NCI-H128 (cell line): ENCODE measurements at regions not wholly inside any gene's neighbourhood (a gene's known extent, or its start where the extent isn't known, plus 50 kb on each side); places are given as distances from the start of the nearest gene placed in this dataset.

Experiments
- DNase-seq: peaks from one replicate; lab custom pipeline; 2025; ENCODE audit not compliant: unreplicated experiment; lab: John Stamatoyannopoulos, UW

DNA sequence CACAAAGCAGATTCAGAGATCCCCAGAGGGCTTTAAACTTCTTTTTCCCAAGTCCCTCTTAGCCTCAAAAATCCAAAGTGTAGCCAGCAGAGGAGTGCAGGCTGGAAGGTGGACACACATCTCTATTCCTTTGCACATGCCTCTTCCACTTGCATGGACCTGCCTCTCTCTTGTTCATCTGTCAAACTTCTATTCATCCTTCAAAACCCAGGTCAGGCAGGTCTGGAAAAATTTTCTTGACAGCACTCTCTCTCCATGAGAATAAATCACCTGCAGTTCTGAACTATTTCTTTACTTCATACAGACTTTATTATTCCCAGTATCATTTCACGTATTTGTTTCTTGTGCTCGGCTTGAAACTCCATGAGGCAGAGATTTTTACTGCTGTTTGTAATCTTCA is 127.5 kb downstream of the SS18 start:
- no peak for DNase-seq

DNA sequence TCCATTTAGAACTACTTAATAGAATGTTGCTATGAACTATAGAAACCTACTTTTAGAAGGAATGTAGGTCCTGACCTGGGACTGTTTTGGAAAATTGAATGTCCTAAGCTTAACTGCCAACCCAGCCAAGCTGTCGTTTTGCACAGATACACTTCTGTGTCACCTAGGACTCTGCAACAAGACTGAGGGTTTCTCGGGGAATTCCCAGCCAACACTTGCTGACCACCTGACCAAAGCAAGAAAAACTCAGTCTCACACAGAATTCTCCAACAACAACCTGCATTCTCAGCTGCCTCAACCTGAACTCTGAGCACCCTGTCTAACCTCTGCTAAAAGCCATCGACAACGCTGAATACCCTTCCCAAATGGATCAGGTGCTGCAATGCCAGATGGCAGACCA is 128.2 kb downstream of the SS18 start:
- DNase-seq, result no peak

DNA sequence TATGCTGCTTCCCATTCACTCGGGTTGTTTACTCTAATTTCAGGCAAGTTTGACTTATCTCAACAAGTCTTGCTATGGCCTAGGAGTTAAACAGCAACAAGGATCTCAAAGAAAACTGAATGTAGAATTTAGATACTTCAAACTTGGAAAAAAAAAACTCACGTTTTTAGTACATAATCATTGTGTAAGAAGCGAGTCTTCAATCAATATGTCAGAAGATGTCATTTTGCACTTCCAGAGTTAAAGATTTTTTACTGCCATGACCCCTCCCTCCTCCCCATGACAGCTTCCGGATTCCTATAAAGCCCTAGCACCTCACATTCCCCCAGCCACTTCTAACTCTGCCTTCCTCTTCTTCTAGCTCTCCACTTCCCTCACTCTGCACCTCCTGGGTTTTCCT is 133.4 kb downstream of the SS18 start:
- DNase-seq, result no peak

DNA sequence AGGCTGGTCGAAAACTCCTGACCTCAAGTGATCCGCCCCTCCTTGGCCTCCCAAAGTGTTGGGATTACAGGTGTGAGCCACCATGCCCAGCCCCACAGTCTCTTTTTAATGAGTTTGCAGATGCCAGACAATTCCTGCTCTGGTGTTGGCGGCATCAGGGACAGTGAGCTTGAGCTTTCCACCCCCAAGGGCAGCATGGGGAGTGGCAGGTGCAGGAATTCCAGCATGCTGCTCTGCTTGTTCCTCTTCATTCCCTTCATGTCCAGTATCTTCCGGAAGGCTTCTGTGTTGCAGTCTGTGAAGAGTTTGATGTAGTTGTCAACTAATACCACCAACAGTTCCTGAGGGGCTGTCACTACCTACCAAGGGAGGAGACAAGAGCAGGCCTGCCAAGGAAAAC is 137.3 kb downstream of the SS18 start:
- DNase-seq, result no peak

DNA sequence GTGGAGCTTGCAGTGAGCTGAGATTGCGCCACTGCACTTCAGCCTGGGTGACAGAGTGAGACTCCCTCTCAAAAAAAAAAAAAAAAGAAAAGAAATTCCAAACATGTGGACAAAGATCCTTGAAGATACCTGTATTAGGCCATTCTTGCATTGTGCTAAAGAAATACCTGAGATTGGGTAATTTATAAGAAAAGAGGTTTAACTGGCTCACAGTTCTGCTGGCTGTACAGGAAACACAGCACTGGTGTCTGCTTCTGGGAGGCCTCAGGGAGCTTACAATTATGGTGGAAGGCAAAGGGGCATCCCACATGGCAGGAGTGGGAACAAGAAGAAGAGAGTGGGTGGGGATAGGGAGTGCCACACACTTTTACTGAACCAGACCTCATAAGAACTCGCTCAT is 140.1 kb downstream of the SS18 start:
- DNase-seq, result no peak

DNA sequence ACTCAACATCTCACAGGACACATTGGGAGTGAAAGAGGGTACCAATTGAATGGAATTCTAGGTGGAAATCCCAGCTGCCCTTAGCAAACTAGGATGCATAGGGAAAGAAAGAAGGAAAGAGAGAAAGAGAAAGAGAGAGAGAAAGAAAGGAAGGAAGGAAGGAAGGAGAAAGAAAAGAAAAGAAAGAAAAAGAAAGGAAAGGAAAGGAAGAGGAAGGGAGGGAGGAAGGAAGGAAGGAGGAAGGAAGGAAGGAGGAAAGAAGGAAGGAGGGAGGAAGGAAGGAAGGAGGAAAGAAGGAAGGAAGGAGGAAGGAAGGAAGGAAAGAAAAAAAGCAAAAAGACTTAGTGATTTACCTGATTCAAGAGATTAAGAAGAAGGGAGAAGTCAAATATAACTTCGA is 143.9 kb downstream of the SS18 start:
- no peak for DNase-seq

DNA sequence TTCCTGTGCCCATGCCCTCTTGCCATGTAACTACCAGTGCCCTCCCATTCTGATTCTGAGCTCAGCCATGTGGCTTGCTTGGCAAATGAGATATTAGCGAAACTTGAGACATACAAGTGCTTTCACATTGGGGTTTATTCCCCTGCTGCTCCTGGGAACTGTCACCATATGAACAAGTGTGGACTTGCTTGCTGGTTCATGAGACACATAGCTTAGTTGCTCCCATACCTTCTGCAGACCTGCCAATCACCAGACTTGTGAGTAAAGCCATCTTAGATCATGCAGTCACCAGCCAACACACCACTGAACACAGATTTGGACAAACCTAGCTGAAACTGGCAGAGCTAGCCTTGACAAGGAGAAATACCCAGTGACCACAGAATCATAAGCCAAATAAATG is 155.1 kb downstream of the SS18 start:
- no peak for DNase-seq

DNA sequence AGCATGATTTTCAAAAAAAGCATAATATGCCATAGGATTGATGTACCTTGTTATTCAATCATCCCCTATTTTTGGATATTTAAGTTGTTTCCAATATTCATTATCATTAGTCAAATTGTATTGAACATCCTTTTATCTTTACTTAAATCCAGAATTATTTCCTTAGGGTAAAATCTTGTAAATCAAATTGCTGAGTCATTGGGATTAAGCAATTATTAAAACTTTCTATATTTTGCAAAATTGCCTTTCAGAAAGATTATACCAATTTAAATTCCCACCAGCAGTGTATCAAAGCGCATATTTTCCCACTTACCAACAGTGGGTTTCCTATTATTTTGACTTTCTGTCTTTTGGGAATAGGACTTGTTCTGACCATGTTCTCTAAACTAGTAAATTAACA is 159.3 kb downstream of the SS18 start:
- no peak for DNase-seq

DNA sequence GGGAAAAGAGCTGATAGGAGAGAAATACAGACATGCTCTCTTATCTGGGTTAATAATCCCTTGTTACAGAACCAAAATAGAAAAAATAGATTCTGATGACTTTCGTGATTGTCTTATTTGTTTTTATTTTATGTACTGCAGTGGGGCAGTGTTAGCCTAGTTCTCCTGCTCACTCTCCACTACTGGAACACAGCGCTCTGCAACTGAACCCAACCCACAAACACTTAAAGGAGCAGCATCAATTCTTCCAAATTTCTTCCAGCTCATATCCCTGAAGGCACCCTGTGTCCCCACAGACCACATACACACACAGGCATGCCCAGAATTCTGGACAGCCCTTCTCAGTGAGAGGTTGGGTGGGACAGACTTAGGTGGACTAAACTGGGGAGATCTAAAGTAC is 160.6 kb downstream of the SS18 start:
- no peak for DNase-seq

DNA sequence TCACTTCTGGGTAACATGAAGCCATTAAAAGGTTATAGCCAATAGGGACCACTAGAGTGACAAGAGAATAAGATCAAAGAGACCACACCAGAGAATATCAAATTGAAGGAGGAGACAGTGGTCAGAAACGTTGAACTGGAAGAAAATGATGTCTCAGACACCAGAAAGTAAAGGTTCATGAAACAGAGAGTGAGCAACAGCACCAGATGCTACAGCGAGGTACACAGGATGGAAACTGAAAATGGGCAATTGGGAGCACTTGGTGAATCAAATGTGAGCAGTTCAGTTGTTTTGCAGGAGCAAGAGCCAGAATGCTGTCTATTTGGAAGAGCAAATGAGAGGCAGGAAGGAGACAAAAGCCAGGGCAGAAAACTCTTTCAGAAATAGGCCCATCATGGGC is 162.6 kb downstream of the SS18 start:
- no peak for DNase-seq

DNA sequence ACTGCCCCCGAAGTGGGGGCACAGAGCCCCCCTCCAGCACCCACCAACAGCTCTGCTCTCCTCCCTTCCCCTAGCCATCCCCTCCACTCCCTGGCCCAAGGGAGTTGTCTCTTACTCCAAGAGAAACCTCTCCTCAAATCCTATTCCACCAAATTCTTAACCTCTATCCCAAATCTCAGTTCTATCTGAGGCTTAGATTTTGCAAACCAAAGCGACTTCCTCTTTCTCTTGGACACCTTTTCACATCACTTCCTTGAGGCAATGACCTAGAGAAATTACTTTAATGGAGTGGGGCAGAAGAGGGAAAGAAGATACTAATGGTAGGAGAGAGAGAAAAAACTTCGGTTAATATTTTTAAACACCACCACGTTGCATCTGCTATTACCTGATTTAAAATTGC is 167.2 kb downstream of the SS18 start:
- no peak for DNase-seq

DNA sequence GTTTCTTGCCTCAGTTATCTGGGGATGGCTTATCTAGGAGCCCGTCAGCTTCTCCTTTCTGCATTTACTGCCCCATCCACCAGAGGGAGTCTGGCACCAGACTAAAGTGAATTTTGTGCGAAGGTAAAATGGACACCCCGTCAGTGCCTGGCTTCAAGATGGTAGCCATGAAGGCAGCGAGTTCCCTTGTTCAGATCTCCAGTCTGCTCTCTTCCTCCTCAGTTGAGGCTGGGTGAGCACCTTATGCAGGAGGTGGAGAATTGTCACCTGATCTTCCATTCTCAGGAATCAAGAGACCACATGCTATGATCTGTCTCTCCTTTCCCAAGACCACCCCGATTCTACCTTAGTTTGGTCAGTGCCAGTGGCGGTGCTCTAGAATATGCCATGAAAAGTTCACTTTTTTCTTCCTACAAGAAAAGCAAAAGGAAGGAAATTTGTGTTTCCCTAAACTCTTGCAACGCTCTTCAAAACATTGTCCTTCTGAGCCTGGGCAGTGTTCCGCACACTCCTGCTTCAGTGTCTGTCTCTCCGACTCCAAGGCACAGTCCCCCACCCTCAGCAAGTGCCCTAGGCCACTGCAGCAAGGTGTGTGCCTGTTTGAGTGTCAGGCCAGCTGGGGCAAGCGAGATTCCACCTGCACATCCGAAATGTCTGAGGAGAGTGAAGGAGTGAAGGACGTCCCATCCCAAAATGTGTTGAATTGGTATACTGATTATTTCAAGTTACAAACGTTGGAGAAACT is 168.6 kb downstream of the SS18 start:
- DNase-seq, result no peak

DNA sequence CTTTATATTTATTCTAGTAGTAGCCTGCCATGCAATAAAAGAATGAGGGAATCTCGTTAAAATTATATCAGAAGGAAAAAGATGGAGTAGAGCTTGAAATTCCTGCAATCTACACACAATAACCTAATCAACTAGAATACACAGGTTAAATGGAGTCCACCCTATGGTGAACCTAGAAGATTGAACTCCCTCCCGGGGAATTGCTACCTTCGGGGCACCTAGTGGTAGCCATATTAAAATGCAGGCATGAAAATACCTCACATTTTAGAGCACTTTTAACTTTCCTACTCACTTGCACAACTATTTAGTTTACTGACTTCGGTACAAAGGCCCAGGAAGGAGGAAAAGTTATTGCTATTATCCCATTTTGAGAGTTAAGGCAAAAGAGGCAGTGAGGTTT is 174.5 kb downstream of the SS18 start:
- DNase-seq, result no peak

DNA sequence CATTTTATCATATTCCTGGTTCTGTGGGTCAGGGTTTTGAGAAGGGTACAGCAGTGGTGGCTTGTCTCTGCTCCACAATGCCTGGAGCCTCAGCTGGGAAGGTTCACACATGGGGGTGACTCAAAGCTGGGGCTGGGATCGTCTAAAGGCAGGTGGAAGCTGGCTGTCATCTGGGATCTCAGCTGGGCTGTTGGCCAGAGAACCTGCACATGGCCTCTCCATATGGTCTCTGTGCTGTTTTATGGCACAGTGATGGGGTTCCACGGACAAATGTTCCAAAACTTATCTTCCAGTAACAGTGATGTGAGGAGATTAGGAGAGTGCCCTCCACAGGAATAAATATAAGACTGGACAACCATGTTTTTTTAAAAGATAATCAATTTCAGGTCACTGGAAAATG is 191.4 kb downstream of the SS18 start:
- DNase-seq, result no peak

DNA sequence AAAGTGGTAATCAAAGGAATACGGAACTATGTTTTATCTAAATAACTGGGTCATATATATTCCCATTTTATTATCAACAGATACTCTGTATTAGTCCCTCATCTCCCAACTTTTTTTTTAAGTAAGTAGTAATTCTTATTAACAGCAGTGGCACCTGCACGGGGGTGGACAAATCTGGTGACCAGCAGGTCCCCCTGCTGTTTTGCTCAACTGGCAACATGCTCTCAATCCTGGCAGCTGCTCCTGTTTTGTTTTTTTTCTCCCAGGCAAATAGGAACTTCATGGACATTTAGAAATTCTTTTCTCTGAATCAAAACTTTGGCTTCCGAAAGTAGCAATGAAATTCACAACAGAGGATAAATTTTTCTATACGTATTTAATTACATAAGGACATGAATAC is 193.5 kb downstream of the SS18 start:
- DNase-seq, result no peak

DNA sequence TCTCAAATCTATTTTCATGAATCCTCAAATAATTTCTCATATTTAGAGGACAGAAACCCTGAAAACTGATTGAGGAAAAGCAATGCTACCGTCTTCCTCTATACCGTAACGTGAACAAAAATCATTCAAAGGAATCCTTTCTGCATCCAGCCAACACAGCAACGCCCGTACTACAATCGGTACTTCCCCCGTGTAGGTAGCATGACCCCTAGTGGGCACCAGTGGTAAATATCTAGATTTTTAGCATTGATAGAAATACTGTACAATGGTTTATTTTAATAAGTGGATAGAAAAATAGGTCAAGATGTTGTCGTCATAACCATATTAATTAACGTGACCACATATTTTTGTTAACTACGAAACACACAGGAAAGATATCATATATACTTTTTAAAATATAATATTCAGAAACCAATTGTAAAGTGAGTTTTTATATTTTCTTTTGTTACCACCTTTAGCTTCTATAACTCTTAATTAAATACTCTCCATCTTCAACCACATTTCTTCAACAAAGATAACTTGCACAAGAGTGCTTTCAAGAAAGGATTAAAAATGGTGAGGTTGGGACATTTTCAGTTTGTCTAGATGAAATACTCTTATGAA is 194.1 kb downstream of the SS18 start:
- DNase-seq, result peak; percentile 36

DNA sequence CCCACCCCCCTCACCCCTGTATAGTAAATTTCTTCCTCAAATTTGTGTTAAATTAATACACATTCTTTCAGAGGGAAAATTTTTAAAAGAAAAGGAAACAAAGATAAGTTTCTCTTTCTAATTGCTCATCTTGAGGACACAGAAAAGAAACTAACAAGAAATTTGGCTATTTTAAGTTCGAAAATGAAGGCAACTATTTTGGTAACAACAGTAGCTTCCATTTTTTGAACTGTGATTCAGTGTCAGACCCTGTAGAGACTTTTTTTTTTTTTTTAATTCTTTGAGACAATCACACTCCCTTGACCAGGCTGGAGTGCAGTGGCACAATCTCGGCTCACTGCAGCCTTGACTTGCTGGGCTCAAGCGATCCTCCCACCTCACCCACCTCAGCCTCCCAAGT is 194.9 kb downstream of the SS18 start:
- no peak for DNase-seq

DNA sequence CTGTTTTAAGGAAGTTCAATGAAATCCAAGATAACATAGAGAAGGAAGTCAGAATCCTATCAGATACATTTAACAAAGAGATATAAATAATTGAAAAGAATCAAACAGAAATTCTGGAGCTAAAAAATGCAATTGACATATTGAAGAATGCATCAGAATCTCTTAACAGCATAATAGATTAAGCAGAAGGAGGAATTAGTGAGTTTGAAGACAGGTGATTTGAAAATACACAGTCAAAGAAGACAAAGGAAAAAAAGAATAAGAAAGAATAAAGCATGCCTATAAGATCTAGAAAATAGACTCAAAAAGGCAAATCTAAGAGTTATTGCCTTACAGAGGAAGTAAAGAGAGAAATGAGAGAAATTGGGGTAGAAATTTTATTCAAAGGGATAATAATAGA is 204.1 kb downstream of the SS18 start:
- DNase-seq, result no peak

DNA sequence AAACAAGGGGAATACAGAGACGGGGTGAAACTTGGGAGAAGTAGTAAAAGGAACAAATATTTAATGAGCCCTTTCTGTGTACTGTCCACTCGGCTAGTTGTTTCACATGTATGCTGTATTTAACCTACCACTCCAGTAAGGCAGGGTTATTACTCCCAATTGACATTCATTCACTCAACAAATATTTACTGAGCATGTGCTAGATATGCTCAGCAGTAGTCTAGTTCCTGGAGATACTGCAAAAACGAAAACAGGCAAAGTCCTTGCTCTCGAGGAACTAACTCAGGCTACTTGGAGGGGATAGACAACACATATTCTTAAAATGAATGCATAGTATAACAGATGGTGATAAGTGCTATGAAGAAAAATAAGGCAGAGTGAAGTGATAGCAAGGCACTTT is 207.3 kb downstream of the SS18 start:
- no peak for DNase-seq

DNA sequence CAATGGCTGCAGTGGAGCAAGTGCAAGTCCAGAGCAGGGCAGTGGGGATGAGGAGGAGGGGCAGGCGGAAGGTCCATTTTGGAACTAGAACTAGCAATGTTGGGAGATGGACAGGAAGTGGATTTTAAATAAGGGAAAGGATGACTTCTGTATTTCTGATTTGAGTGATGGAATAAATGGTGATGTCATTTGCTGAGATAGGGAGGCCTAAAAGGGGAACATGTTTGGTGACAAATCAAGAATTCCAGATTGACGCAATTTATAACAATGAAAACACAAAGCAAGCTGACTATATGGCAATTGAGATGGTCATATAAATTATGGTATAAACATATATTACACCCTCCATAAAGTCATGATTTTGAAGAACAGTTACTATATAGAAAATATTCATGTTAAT is 209.3 kb downstream of the SS18 start:
- DNase-seq, result no peak

DNA sequence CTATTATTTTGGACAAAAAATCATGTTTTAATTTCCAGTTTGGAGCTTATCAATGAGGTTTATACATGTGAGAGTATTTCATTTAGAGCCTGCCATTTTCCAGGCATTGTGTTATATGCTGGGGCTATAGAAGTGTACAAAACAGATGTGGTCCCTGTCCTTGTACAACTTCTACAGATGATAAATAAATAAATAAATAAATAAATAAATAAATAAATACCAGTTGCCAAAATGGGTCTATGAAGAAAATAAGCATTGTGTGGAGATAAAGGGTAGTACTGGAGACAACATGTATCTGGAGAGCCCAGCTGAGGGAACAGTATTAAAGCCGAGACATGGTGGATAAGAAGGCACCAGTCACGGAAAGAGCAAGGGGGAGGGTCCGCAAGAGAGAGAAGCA is 210.0 kb downstream of the SS18 start:
- DNase-seq, result no peak

DNA sequence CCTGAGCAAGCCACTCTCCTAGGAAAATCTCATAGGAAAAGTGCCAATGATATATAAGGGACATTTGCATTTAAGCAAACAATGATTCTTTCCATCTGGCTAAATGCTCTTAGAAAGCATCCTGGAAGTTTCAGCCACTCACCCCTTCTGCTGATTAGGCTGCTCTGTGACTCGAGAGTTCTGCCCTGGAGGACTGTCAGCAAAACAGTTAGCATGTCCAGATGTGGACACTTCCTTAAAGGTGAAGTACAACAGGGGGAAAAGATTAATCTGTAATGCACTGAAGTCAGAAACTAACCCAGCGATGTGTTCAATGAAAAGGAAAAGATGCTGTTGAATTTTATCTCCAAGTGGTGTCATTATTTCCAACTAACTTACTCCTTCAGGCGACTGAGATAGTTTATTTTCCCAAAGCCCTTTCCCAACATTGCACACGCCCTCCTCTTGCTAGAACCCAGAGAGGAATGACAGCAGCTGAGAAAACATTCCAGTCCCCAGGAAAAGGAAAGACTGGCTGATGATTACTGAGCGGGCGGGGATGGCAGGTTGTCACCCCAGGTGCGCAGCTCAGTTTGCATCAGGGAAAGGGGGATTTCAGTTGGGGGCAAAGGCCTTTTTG is 214.0 kb downstream of the SS18 start:
- no peak for DNase-seq
